Right ventricle myocardium inferior (tissue), 1 donor: ENCODE measurements at regions not wholly inside any gene's neighbourhood (a gene's known extent, or its start where the extent isn't known, plus 50 kb on each side); places are given as distances from the start of the nearest gene placed in this dataset.

ENCODE experiments used
- ATAC-seq: fragments of 200-7000 bp; cut with Tn5 transposase; one replicate; pipeline ENCODE4 v1.9.1; 2020; ENCODE audit warnings: mild to moderate bottlenecking, moderate library complexity
- DNase-seq: peaks from one replicate; pipeline ENCODE4 v3.0.0; 2021; ENCODE audit errors: missing footprints
- intact Hi-C: fragments of 100-400 bp; cut with DNase I; formaldehyde crosslinking; loops from one replicate; pipeline ENCODE4 v1.11.0; 2022
- donor health status: DM: no; HTN: yes; CAD: no; lungs with severe emphysema.

GRCh38 chr2:37425408-37425807 lies 81.0 kb downstream of the QPCT start:
- intact Hi-C loops: no loop called here
- DNase-seq (no peak), ATAC-seq (peak; percentile 72)

GRCh38 chr2:37427241-37427640 lies 82.8 kb downstream of the QPCT start:
- intact Hi-C loops: no loop called here
- DNase-seq (no peak), ATAC-seq (no peak)

GRCh38 chr2:37436323-37436722 lies 91.9 kb downstream of the QPCT start:
- no peak for DNase-seq
- ATAC-seq: no peak
- intact Hi-C loops: no loop called here

- intact Hi-C loops: no loop called here
- ATAC-seq (no peak), DNase-seq (no peak)
Measured at GRCh38 chr2:37439131-37439642, 94.8 kb downstream of the QPCT start.

GRCh38 chr2:37441055-37441454 lies 96.6 kb downstream of the QPCT start:
- ATAC-seq (no peak), DNase-seq (no peak)
- intact Hi-C loops: no loop called here

- no peak for ATAC-seq
- intact Hi-C loops: no loop called here
Measured at GRCh38 chr2:37443082-37443481, 98.7 kb downstream of the QPCT start.

GRCh38 chr2:37447446-37447845 lies 103.0 kb downstream of the QPCT start:
- no peak for DNase-seq
- intact Hi-C loops: no loop called here
- no peak for ATAC-seq

More at GRCh38 chr2:37443082-37443481, 98.7 kb downstream of the QPCT start:
- DNase-seq: no peak

GRCh38 chr2:37448342-37449120 lies 104.1 kb downstream of the QPCT start:
- intact Hi-C loops: no loop called here

GRCh38 chr2:37449761-37450296 lies 105.4 kb downstream of the QPCT start:
- DNase-seq (no peak), ATAC-seq (no peak)
- intact Hi-C loops: no loop called here

More at GRCh38 chr2:37448342-37449120, 104.1 kb downstream of the QPCT start:
- no peak for DNase-seq
- ATAC-seq: no peak

- DNase-seq (no peak), ATAC-seq (no peak)
- intact Hi-C loops: no loop called here
Measured at GRCh38 chr2:37453027-37453426, 108.6 kb downstream of the QPCT start.

- peak; percentile 63 for ATAC-seq
- DNase-seq: no peak
- intact Hi-C loops: no loop called here
Measured at GRCh38 chr2:37454851-37455762, 110.7 kb downstream of the QPCT start.

GRCh38 chr2:37456479-37456878 lies 112.0 kb downstream of the QPCT start:
- no peak for ATAC-seq
- no peak for DNase-seq
- intact Hi-C loops: no loop called here

GRCh38 chr2:37457401-37457901 lies 113.0 kb downstream of the QPCT start:
- intact Hi-C loops: no loop called here
- no peak for DNase-seq
- no peak for ATAC-seq

GRCh38 chr2:37458133-37458532 lies 113.7 kb downstream of the QPCT start:
- ATAC-seq: no peak
- intact Hi-C loops: no loop called here
- no peak for DNase-seq

- no peak for DNase-seq
- no peak for ATAC-seq
- intact Hi-C loops: no loop called here
Measured at GRCh38 chr2:37459095-37459981, 114.9 kb downstream of the QPCT start.

- DNase-seq (no peak), ATAC-seq (no peak)
- intact Hi-C loops: no loop called here
Measured at GRCh38 chr2:37460896-37461229, 116.4 kb downstream of the QPCT start.

GRCh38 chr2:37464067-37464466 lies 119.6 kb downstream of the QPCT start:
- ATAC-seq (no peak), DNase-seq (no peak)
- intact Hi-C loops: no loop called here

GRCh38 chr2:37466533-37467222 lies 122.2 kb downstream of the QPCT start:
- intact Hi-C loops: no loop called here
- no peak for DNase-seq
- no peak for ATAC-seq
